ENCODE measurements at regions not wholly inside any gene's neighbourhood (a gene's known extent, or its start where the extent isn't known, plus 50 kb on each side); places are given as distances from the start of the nearest gene placed in this dataset.

- Histone ChIP-seq H3K36me3 (no peaks in the 10 kb centered on the region), H3K4me1 (no peaks in the 10 kb centered on the region), H3K27ac (no peak overlapping the region), H3K27me3 (ENCODE audit: low read depth) (no peaks in the 10 kb centered on the region), H3K4me3 (no peak overlapping the region), H3K9me3 (peaks cover 11% of the 10 kb centered on the region)
- intact Hi-C loops (cut with DNase I) = no loop called here
- ATAC-seq = no peak
- TF ChIP-seq, protein P1, sequence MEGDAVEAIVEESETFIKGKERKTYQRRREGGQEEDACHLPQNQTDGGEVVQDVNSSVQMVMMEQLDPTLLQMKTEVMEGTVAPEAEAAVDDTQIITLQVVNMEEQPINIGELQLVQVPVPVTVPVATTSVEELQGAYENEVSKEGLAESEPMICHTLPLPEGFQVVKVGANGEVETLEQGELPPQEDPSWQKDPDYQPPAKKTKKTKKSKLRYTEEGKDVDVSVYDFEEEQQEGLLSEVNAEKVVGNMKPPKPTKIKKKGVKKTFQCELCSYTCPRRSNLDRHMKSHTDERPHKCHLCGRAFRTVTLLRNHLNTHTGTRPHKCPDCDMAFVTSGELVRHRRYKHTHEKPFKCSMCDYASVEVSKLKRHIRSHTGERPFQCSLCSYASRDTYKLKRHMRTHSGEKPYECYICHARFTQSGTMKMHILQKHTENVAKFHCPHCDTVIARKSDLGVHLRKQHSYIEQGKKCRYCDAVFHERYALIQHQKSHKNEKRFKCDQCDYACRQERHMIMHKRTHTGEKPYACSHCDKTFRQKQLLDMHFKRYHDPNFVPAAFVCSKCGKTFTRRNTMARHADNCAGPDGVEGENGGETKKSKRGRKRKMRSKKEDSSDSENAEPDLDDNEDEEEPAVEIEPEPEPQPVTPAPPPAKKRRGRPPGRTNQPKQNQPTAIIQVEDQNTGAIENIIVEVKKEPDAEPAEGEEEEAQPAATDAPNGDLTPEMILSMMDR (IDR thresholded peaks at IDR 0.05) = no peak
- DNase-seq = no peak
Observed at GRCh38 chr2:13616059-13616458, 899.3 kb downstream of the TRIB2 start.

- H3K4me3 ChIP-seq = no peak overlapping the region
- intact Hi-C loops (cut with DNase I) = no loop called here
- ATAC-seq = no peak
Observed at GRCh38 chr2:13616616-13617015, 899.9 kb downstream of the TRIB2 start.

GRCh38 chr2:13628122-13628521 lies 911.4 kb downstream of the TRIB2 start:
- DNase-seq (no peak), ATAC-seq (no peak)
- no peaks in the 10 kb centered on the region for H3K9me3 ChIP-seq
- H3K36me3 ChIP-seq = no peaks in the 10 kb centered on the region
- intact Hi-C loops (cut with DNase I) = no loop called here
- TF ChIP-seq, protein P1 (IDR thresholded peaks at IDR 0.05) = no peak
- H3K4me3 ChIP-seq = no peak overlapping the region
- H3K27ac ChIP-seq = no peak overlapping the region
- no peaks in the 10 kb centered on the region for H3K27me3 ChIP-seq (ENCODE audit: low read depth)
- no peaks in the 10 kb centered on the region for H3K4me1 ChIP-seq

More at GRCh38 chr2:13616616-13617015, 899.9 kb downstream of the TRIB2 start:
- H3K36me3 ChIP-seq = no peaks in the 10 kb centered on the region
- TF ChIP-seq, protein P1 (IDR thresholded peaks at IDR 0.05) = no peak
- DNase-seq = no peak
- H3K9me3 ChIP-seq = peaks cover 11% of the 10 kb centered on the region
- no peaks in the 10 kb centered on the region for H3K4me1 ChIP-seq
- H3K27me3 ChIP-seq (ENCODE audit: low read depth) = no peaks in the 10 kb centered on the region
- H3K27ac ChIP-seq = no peak overlapping the region

DNA sequence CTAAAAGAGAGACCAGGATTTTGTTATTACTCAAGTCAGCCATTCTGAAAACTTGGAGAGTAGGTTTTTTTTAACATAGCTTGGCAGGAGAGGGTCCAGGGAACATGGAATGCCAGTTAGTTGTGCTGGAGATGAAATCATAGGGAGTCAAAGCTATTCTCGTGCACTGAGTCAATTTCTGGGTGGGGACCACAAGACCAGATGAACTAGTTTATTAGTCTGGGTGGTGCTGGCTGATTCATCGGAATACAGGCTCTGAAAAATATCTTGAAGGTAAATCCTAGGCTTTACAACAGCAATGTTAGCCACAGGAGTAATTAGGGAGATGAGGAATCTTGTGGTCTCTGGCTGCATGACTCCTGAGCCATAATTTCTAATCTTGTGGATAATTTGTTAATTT lies 921.4 kb downstream of the TRIB2 start:
- TF ChIP-seq, protein P1 (IDR thresholded peaks at IDR 0.05) = no peak

DNA sequence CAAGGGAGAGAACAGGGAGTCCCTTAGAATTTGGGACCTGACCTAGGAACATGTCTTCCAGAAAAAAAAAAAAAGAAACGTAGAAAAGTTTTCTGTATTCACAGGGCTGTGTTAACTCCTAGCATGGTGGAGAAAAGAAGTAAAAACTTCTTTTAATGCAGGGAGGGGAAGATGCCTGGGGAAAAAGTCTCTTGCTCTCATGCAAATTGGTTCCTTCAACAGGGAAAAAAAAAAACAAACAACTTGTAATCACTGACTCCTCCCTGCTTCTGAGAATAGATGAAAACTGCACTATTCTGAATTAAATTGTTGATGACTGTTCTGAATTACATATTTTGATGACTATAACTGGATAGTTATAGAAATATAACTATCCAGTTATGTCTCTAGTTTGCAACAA lies 933.2 kb downstream of the TRIB2 start:
- H3K4me1 ChIP-seq = no peaks in the 10 kb centered on the region
- TF ChIP-seq, protein P1 (IDR thresholded peaks at IDR 0.05) = no peak
- DNase-seq = no peak
- intact Hi-C loops (cut with DNase I) = no loop called here
- ATAC-seq = no peak
- H3K4me3 ChIP-seq = no peak overlapping the region
- no peaks in the 10 kb centered on the region for H3K36me3 ChIP-seq
- no peaks in the 10 kb centered on the region for H3K27me3 ChIP-seq (ENCODE audit: low read depth)
- H3K27ac ChIP-seq = no peak overlapping the region
- peaks cover 3% of the 10 kb centered on the region for H3K9me3 ChIP-seq

More for the DNA sequence above, 921.4 kb downstream of the TRIB2 start:
- intact Hi-C loops (cut with DNase I) = no loop called here
- H3K4me3 ChIP-seq = no peak overlapping the region
- H3K4me1 ChIP-seq = no peaks in the 10 kb centered on the region
- no peak for ATAC-seq
- H3K36me3 ChIP-seq = no peaks in the 10 kb centered on the region
- H3K27me3 ChIP-seq (ENCODE audit: low read depth) = no peaks in the 10 kb centered on the region
- DNase-seq = no peak
- H3K9me3 ChIP-seq = no peaks in the 10 kb centered on the region
- H3K27ac ChIP-seq = no peak overlapping the region

Measured in lower lobe of right lung (tissue), 2 donors.